Gastroesophageal sphincter (tissue), 4 donors: ENCODE measurements at regions not wholly inside any gene's neighbourhood (a gene's known extent, or its start where the extent isn't known, plus 50 kb on each side); places are given as distances from the start of the nearest gene placed in this dataset.

ENCODE experiments used
- ATAC-seq: fragments of 150-250 bp; one replicate; pipeline ENCODE4 v1.9.1; 2016; ENCODE audit warnings: mild to moderate bottlenecking, moderate library complexity
- H3K27ac ChIP-seq, 4 donors: fragments of 200-600 bp; sonication (generic) in 3 of 4; 1 replicate in 3 of 4; 2 replicates in 1 of 4; pipeline ENCODE4 v1.5.1; 2016 to 2019
- H3K27me3 ChIP-seq: fragments of 200-600 bp; sonication (generic); one replicate; pipeline ENCODE4 v1.5.1; 2019
- H3K36me3 ChIP-seq, 2 donors: fragments of 200-600 bp; sonication (generic); one replicate each; pipeline ENCODE4 v1.5.1; 2019; ENCODE audit warnings: control low read depth in 1 of 2
- H3K4me1 ChIP-seq, 3 donors: fragments of 200-600 bp; sonication (generic); 1 replicate in 2 of 3; 2 replicates in 1 of 3; pipeline ENCODE4 v1.5.1; 2016 to 2019; ENCODE audit warnings: control low read depth in 2 of 3
- H3K4me3 ChIP-seq, 2 donors: fragments of 200-600 bp; sonication (generic); one replicate each; pipeline ENCODE4 v1.5.1; 2019; ENCODE audit warnings: mild to moderate bottlenecking in 1 of 2, moderate library complexity in 1 of 2
- H3K9me3 ChIP-seq, 3 donors: fragments of 200-600 bp; sonication (generic); one replicate each; pipeline ENCODE4 v1.5.1; 2017 to 2019; ENCODE audit warnings: control low read depth in 2 of 3
- EP300 ChIP-seq: sonication (generic); formaldehyde crosslinking; IDR thresholded peaks from one replicate; pipeline ENCODE4 v1.6.1; 2017; ENCODE audit warnings: antibody characterized with exemption, mild to moderate bottlenecking
- POLR2A ChIP-seq, 2 donors: fragments of 450-650 bp; IDR thresholded peaks; one replicate each; pipeline ENCODE4 v1.6.1; 2017; ENCODE audit warnings: antibody characterized with exemption in 2 of 2, mild to moderate bottlenecking in 2 of 2, moderate library complexity in 1 of 2
- POLR2AphosphoS5 ChIP-seq: sonication (generic); formaldehyde crosslinking; IDR thresholded peaks from one replicate; pipeline ENCODE4 v1.6.1; 2017; ENCODE audit warnings: antibody characterized with exemption
- WGBS, 2 donors: methylation state at CpG; one replicate each; pipeline ENCODE4 v1.1.5; 2018; ENCODE audit warnings: low coverage in 1 of 2; 5-methylcytosine and 5-hydroxymethylcytosine counted together
- TF ChIP-seq, protein P1 (sequence below), 4 experiments: fragments of 200-600 bp in 2 of 4; fragments of 450-650 bp in 2 of 4; sonication (generic) in 1 of 4; IDR thresholded peaks; one replicate each; pipeline ENCODE4 v1.5.1; 2017 to 2019; ENCODE audit warnings: antibody characterized with exemption in 4 of 4, mild to moderate bottlenecking in 2 of 4, moderate library complexity in 2 of 4

- no peak for ATAC-seq
- TF ChIP-seq, protein P1, sequence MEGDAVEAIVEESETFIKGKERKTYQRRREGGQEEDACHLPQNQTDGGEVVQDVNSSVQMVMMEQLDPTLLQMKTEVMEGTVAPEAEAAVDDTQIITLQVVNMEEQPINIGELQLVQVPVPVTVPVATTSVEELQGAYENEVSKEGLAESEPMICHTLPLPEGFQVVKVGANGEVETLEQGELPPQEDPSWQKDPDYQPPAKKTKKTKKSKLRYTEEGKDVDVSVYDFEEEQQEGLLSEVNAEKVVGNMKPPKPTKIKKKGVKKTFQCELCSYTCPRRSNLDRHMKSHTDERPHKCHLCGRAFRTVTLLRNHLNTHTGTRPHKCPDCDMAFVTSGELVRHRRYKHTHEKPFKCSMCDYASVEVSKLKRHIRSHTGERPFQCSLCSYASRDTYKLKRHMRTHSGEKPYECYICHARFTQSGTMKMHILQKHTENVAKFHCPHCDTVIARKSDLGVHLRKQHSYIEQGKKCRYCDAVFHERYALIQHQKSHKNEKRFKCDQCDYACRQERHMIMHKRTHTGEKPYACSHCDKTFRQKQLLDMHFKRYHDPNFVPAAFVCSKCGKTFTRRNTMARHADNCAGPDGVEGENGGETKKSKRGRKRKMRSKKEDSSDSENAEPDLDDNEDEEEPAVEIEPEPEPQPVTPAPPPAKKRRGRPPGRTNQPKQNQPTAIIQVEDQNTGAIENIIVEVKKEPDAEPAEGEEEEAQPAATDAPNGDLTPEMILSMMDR (IDR thresholded peaks at IDR 0.05), result no peak
- no peak for TF ChIP-seq POLR2A (IDR thresholded peaks at IDR 0.05)
- no peak for TF ChIP-seq EP300
- TF ChIP-seq POLR2AphosphoS5, result no peak
- WGBS, 2 donors, result 25 to 46% methylated on average over 2 to 3 of the region's 3 CpGs
- no peaks in the 10 kb centered on the region for H3K4me1 ChIP-seq
- no peak overlapping the region for H3K27ac ChIP-seq
- no peaks in the 10 kb centered on the region for H3K27me3 ChIP-seq
- no peaks in the 10 kb centered on the region for H3K36me3 ChIP-seq
- no peak overlapping the region for H3K4me3 ChIP-seq
- no peaks in the 10 kb centered on the region for H3K9me3 ChIP-seq
Measured at GRCh38 chr7:145088111-145088745, 252.4 kb upstream of the TPK1 start.

GRCh38 chr7:145082366-145083161, 246.7 kb upstream of the TPK1 start:
- WGBS, 2 donors, result 100% methylated on average over 1 to 2 of the region's 6 CpGs
- ATAC-seq, result no peak
- Histone ChIP-seq H3K9me3 (no peaks in the 10 kb centered on the region), H3K4me1 (no peaks in the 10 kb centered on the region), H3K4me3 (no peak overlapping the region), H3K27ac (no peak overlapping the region), H3K36me3 (no peaks in the 10 kb centered on the region), H3K27me3 (peaks cover 8% of the 10 kb centered on the region)
- TF ChIP-seq POLR2AphosphoS5 (no peak), EP300 (no peak), POLR2A (IDR thresholded peaks at IDR 0.05) (no peak)
- TF ChIP-seq, protein P1 (IDR thresholded peaks at IDR 0.05), result no peak

DNA sequence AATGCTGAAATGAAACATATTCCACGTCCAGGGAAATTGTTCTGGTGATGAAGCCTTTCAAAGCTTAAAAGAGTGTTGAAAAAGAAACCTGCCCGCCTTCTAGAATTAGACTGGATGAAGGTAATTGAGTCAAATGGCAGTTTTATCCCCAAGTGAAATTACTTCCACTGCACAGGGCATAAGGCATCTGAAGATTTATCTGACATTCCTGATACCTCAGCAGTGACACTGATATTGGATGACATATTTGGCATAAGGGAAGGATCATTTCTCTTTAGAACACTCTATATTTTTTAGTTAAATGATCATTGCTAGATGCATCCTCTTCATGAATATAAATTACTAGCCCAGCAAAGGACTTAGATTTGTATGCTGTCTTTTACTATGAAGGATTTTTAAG, 229.6 kb upstream of the TPK1 start:
- Histone ChIP-seq H3K9me3 (no peaks in the 10 kb centered on the region), H3K4me3 (no peak overlapping the region), H3K4me1 (no peaks in the 10 kb centered on the region), H3K36me3 (no peaks in the 10 kb centered on the region), H3K27me3 (no peaks in the 10 kb centered on the region), H3K27ac (no peak overlapping the region)
- no peak for ATAC-seq
- 42 to 52% methylated on average over 2 of the region's 2 CpGs for WGBS, 2 donors
- no peak for TF ChIP-seq EP300
- TF ChIP-seq POLR2A (IDR thresholded peaks at IDR 0.05), result no peak
- no peak for TF ChIP-seq POLR2AphosphoS5
- TF ChIP-seq, protein P1 (IDR thresholded peaks at IDR 0.05), result no peak

DNA sequence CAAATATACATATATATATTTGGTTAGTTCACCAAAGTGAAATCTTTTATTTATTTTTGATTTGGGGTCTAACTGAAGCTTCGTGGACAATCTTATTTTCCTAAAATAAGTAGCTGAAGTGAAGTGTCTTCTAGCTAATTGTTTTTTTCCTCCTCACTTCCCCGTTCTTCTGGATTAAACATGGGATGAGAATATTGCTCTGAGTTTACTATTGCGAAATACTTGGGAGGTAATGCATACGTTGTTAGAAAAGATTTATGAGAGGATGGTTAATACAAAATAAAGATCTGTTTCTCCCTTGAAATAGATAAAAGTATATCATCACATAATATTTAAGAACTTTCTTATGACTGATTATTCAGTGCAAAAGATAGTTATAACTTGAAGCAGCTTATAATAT, 228.3 kb upstream of the TPK1 start:
- no peaks in the 10 kb centered on the region for H3K36me3 ChIP-seq
- TF ChIP-seq, protein P1 (IDR thresholded peaks at IDR 0.05), result no peak
- TF ChIP-seq EP300, result no peak
- TF ChIP-seq POLR2A (IDR thresholded peaks at IDR 0.05), result no peak
- TF ChIP-seq POLR2AphosphoS5, result no peak
- no peak for ATAC-seq
- H3K27me3 ChIP-seq, result no peaks in the 10 kb centered on the region
- no peak overlapping the region for H3K4me3 ChIP-seq
- WGBS, 2 donors, result 46 to 55% methylated on average over 4 of the region's 4 CpGs
- no peaks in the 10 kb centered on the region for H3K4me1 ChIP-seq
- no peak overlapping the region for H3K27ac ChIP-seq
- no peaks in the 10 kb centered on the region for H3K9me3 ChIP-seq

- no peak overlapping the region for H3K27ac ChIP-seq
- TF ChIP-seq, protein P1 (IDR thresholded peaks at IDR 0.05), result no peak
- TF ChIP-seq EP300 (no peak), POLR2AphosphoS5 (no peak), POLR2A (IDR thresholded peaks at IDR 0.05) (no peak)
- ATAC-seq, result no peak
- H3K4me1 ChIP-seq, result no peaks in the 10 kb centered on the region
- H3K27me3 ChIP-seq, result peaks cover 4% of the 10 kb centered on the region
- no peaks in the 10 kb centered on the region for H3K36me3 ChIP-seq
- H3K4me3 ChIP-seq, result no peak overlapping the region
- WGBS, 2 donors, result 61 to 78% methylated on average over 3 to 5 of the region's 5 CpGs
- H3K9me3 ChIP-seq, result no peaks in the 10 kb centered on the region
Measured at GRCh38 chr7:145053781-145054180, 217.9 kb upstream of the TPK1 start.
